HepG2 (cell line): ENCODE measurements at regions not wholly inside any gene's neighbourhood (a gene's known extent, or its start where the extent isn't known, plus 50 kb on each side); places are given as distances from the start of the nearest gene placed in this dataset.

Experiments used
- BORCS8-MEF2B ChIP-seq: sonication (generic); formaldehyde crosslinking; IDR thresholded peaks from 2 replicates; pipeline ENCODE4 v1.8.0; 2022; ENCODE audit warnings: mild to moderate bottlenecking, missing genetic modification reagents
- CTCF ChIP-seq: sonication (generic); formaldehyde crosslinking; IDR thresholded peaks from 2 replicates; pipeline ENCODE4 v1.5.0; 2020; ENCODE audit warnings: mild to moderate bottlenecking, missing genetic modification reagents, moderate library complexity
- ETV6 ChIP-seq: sonication (generic); formaldehyde crosslinking; conservative IDR thresholded peaks from 2 replicates; pipeline ENCODE4 v1.4.0; 2020; ENCODE audit warnings: missing genetic modification reagents
- FUBP1 ChIP-seq: sonication (generic); formaldehyde crosslinking; IDR thresholded peaks from 2 replicates; pipeline ENCODE4 v1.5.1; 2020; ENCODE audit warnings: missing genetic modification reagents, mild to moderate bottlenecking, borderline replicate concordance
- GMEB1 ChIP-seq: sonication (generic); formaldehyde crosslinking; IDR thresholded peaks from 2 replicates; pipeline ENCODE4 v1.5.1; 2020; ENCODE audit warnings: missing genetic modification reagents, mild to moderate bottlenecking, borderline replicate concordance
- GTF2F1 ChIP-seq: fragments of 150-350 bp; IDR thresholded peaks from 2 replicates; pipeline ENCODE4 v1.6.1; 2014; ENCODE audit warnings: low read length
- SKIL ChIP-seq: sonication (generic); formaldehyde crosslinking; IDR thresholded peaks from 2 replicates; pipeline ENCODE4 v1.8.0; 2022; ENCODE audit warnings: missing genetic modification reagents, mild to moderate bottlenecking, moderate library complexity, borderline replicate concordance
- TCF12 ChIP-seq, 2 experiments: fragments of 450-650 bp in 1 of 2; sonication (generic) in 1 of 2; formaldehyde crosslinking in 1 of 2; IDR thresholded peaks; 2 replicates each; pipeline versions ENCODE4 v1.6.1 to v1.8.0; 2017 to 2022; ENCODE audit warnings: antibody characterized with exemption in 1 of 2, mild to moderate bottlenecking in 1 of 2, missing genetic modification reagents in 1 of 2, moderate library complexity in 1 of 2
- ZNF296 ChIP-seq: sonication (generic); formaldehyde crosslinking; conservative IDR thresholded peaks from 2 replicates; pipeline ENCODE4 v1.5.0; 2020; ENCODE audit warnings: mild to moderate bottlenecking, missing genetic modification reagents

- TF ChIP-seq SKIL (CRISPR knock-in tag) (no peak), GMEB1 (CRISPR knock-in tag) (no peak), TCF12 (IDR thresholded peaks at IDR 0.05) (no peak), TCF12 (CRISPR knock-in tag; IDR thresholded peaks at IDR 0.05) (no peak), GTF2F1 (no peak), BORCS8-MEF2B (CRISPR knock-in tag) (no peak), ZNF296 (CRISPR knock-in tag) (no peak), FUBP1 (CRISPR knock-in tag) (no peak), CTCF (CRISPR knock-in tag) (no peak), ETV6 (CRISPR knock-in tag) (no peak)
Measured at GRCh38 chr2:209005371-209005770, 418.5 kb upstream of the MAP2 start (continued).
